ENCODE measurements at regions not wholly inside any gene's neighbourhood (a gene's known extent, or its start where the extent isn't known, plus 50 kb on each side); places are given as distances from the start of the nearest gene placed in this dataset.

DNA sequence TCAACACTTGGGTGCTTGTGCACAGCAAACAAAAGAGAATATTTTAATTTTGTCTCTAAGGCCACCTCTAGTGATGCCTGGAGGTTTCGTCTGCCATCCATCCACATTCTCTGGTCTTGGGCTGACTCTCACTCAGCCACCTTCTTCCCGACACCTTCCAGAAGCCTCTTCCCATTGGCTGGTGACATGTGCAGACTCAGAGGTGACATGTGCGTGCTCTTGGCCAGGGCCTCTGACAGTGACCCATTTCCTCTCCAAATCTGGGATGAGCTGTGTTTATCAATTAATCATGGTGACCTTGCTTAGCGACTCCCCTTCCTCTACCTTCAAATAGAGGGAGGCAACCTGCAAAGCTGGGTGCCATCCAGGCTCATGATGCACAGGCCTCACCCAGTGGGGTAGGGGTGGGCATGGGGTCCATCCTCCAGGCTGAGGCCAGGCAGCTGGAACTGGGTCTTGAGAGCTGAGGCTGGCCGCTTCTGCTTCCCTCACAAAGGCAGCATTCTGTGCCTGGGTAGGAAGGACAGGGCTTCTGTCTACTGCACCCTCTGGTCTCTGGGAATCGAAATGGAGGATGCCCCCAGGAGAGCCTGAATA, 91.8 kb downstream of the DHCR7 start:
- DNase-seq = no peak

DNA sequence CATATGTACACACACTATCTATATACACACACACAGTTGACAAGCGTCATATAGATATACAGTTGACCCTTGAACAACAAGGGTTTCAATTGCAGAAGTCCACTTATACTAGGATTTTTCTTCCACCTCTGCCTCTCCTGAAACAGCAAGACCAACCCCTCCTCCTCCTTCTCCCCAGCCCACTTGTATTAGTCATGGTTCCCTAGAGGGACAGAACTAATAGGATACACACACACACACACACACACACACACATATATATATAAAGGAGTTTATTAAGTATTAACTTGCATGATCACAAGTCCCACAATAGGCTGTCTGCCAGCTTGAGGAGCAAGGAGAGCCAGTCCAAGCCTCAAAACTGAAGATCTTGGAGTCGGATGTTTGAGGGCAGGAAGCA, 92.9 kb downstream of the DHCR7 start:
- DNase-seq = peak; percentile 35

DNA sequence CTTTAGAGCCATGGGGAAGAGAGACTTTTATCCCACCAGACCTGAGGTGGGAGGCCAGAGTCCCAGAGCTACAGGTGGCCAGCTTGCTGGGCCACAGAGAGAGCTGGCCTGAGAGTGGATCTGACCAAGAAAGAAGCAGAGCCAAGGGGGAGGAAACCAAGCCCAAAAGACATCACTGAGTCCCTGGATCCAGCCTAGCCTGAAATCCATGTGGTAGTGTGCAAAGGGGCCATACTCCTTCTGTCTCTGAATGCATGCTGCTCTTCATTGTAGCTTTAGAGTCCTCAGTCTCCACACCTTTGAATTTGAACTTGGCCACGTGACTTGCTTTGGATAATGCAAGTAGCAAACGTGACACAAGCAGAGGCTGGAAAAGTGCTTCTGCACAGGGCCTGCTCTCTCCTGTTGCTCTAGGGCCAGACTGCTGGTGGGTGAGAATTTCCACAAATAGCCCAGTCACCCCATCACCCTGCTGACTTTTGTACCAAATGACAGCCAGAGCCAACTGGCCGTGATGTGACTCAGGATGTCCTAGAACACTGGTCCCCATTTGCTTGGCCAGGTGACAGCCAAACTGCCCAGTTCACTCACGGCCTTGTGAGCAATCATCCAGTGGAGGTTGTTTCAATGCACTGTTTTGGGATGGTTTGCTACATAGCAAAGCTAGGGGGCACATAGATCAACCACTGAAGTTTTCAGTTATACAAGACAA, 93.6 kb downstream of the DHCR7 start:
- no peak for DNase-seq

DNA sequence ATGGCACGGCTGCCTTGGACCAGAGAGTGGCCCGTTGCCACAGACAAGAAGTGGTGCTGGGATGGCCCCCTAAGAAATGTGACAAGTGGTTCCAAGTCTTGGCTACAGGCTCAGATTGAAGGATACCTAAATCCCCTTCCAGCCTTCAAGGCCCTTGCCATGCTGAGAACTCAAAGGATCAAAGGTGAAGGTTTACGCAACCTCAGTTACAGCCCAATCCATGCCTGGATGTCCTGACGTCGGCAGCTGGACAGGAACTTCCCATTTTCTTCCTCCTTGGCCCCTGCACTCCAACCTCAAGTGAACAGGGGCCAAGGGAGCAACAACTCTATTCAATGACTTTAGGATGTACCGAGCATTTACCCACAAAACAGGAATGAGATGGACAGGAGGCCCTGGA, 95.4 kb downstream of the DHCR7 start:
- no peak for DNase-seq

DNA sequence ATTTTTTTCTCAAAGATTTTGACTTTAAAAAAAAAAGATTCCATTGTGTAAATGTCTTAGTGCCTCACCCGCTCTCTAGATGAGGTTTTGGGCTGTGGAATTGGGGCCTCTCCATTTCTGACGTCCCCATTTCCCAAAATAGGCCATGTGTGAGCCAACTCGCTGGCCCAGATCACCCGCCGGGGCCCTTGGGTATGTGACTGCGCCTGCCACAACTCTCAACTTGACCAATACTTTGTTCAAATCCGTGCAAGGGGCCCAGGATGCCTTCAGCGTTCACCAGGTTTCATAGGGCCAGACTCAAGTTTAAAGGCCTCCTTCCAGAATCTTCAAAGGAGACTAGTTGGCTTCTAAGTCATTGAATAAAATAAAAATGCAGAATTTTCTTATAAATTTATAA, 96.0 kb downstream of the DHCR7 start:
- no peak for DNase-seq

DNA sequence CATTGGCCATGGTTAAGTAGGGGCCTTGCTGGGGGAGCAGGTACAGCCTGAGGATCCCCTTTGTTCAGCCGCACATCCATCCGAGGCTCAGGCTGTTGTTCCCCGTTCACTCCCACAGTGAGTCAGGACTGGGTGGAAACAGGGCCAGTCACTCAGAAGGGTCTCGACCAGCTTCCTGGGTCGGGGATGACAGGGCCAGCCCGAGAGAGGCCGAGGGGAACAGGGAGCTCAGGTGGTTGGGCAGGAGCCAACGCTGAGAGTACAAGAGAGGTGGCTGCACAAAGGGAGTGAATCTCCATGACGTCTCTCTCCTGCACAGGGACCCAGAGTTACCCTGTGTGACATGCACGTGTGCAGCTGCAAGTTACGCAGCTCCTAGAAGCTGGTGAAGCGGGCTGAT, 97.2 kb upstream of the SHANK2 start:
- DNase-seq = no peak

DNA sequence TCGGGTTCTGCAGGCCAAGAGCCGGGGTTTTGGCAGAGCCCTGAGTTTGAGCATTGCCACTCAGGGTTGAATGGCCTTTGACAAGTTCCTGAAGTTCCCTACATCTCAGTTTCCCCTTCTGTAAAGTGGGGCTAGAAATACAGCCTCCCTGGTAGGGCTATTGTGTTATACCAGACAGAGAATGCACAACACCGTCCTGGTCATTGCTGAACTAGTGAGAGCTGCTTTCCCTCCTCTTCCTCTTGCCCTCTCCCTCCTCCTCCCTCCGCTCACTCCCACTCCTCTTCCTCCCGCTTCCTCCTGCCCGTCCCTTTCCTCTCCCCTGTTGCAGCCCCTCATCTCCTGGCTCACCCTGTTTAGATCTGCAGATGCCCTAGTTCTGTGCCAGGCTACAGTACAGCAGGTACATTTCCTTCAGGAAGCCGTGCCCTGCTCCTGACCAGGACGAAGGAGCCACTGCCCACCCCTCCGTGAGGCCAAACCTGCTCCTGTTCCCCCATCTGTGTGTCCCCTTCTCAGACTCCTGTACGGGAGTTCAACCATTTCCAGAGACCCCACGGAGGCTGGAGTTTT, 91.5 kb upstream of the SHANK2 start:
- no peak for DNase-seq

DNA sequence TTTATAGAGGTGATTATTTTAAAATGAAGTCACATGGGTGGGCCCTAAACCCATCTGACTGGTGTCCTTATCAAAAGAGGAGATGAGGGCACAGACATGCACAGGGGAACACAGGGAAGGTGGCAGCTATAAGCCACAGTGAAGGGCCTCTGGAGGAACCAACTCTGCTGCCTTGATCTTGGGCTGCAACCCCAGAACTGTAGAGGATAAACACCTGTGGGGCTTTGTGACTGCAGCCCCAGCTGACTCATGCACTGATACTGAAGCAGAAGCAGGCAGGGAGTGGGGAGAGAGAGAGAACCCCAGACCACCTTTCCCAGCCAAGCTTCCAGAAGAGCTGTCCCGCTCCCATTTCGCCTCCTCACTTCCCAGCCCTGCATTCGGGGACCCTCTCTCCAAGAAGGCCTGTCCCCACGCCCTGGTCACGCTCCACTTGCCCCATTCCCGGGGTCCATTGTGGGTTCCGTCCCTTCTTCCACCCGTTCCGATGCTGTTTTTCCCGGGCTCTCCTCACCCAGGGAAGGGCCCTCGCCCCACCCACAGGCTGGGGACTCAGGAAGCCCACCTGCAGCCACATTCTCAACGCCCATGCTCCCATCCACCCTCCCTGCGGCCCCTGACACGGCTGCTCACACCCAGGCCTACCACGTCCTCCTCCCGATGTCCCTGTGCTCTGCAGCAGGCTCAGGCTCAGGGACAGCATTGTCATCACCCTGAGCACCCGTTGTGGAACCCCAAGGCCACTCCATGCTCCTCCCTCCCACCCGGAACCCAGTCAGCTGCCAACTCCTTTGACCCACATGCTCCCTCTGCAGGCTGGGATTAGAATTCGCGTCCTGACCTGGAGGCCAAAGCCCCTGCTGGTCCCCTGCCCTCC, 90.8 kb upstream of the SHANK2 start:
- DNase-seq = peak; percentile 21

DNA sequence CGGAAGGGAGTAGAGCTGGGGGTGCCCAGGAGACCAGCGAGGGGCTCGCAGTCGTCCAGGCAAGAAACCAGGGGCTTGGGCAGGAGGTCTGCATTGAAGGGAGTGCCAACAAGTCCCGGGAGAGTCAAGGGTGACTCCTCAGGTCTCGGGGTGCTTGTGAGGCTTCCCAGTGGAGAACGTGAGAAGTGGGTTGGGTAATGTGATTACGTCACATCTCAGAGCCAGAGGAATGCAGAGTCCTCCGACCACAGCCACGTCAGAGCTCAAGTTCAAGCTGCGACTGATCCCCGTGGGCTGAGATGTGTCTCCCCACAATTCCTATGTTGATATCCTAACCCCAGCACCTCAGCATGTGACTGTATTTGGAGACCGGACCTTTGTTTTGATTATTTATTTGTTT, 89.7 kb upstream of the SHANK2 start:
- DNase-seq = no peak

DNA sequence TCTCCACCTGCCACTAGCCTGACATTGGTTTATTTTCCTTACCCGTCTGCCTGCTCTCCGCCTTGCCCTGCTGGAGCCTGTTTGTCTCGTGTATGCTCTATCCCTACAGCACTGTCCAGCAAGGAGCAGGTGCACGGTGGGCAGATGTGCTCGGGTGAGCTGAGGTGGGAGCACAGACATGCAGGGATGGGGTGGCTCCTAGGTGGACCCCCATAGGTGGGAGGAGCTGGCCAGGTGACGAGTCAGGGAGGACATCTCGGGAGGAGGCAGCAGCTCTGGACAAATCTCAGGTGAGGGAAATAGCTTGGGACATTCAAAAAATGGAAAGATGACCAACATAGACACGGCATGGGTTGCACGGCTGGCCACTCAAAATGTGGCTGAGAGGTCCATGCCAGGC, 89.2 kb upstream of the SHANK2 start:
- no peak for DNase-seq

DNA sequence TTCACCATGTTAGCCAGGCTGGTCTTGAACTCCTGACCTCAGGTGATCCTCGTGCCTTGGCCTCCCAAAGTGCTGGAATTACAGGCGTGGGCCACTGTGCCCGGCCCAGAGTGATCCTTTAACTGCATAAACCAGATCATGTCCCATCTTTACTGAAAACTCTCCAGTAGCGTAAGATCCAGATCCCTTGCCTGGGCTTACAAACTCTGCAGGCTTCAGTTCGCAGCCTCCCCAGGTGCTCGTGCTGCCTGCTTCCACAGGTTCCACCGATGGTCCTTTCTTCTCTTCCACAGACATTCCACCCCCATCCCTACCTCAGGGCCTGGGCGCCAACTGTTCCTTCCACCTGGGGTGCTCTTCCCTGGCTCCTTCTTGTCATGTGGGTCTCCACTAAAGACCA, 88.8 kb upstream of the SHANK2 start:
- DNase-seq = no peak

DNA sequence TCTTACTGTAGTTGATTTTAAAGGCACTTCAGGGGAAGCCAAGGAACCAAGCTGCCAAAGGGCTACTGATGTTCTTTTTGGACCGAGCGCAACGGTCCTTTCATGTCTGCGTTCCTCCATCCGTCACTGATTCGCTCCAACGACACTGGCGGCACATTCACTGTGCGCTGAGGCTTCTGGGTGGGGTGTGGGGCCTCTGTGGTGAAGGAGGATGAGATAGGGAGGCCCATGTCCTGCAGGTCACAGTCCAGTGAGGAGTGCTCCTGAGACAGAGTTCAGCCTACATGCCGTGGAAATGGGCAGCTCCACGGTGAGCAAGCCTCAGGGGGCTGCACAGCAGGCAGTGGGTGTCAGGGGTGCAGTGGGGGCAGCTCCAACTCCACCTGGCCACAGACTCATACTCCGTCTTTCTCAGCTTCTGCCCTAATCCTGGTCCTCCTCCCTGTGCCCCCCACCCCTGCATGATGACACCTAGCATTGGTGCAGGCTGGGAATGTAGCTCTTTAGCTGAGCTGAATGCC, 87.8 kb upstream of the SHANK2 start:
- DNase-seq = no peak

DNA sequence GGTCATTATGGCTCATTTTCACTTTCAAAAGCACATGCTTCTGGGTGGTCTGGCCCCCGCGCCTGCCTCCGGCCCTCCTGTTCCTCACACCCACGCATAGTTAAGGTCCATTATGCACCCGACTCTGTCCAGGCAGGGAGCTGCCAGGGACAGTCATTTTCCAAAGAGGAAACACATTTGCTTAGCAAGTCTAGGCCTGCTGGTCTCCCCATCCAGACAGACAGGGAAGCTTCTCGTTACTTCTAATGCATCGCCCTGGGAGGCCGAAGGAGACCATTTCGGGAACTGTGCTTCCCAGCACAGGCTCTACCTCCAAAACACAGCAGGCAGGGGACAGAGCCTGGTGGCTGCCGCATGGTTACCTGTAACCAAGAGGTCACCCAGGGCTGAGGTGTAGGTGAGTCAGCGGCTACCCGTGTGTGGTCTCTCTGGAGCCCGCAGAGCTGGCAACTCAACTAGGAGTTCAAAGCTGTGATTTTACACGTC, 87.1 kb upstream of the SHANK2 start:
- DNase-seq = no peak

DNA sequence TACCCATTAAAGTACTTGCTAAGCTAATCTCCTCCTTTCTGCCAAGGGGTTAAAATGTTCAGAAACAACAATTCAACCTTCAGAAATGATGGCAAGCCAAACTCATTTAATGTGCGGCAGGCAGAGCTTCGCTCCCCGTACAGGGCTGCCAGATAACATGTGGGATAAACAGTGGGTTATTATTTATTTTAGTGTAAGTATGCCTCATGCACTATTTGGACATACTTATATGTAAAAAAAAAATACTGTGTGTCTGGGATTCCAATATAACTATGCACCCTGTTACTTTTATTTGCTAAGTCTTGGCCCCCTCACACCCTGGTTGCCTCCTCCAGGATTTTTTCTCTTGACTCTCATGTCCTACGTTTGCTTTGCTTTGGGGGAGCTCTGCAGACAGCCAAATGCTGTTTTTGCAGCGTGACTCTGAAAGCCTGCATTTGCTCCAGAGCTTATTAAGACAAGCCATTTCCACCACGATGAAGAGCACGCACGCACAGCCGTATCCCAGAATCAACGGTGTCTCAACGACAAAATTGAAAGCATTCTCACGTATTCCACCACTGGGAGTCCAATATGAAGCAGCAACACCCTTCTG, 86.5 kb upstream of the SHANK2 start:
- DNase-seq = no peak

DNA sequence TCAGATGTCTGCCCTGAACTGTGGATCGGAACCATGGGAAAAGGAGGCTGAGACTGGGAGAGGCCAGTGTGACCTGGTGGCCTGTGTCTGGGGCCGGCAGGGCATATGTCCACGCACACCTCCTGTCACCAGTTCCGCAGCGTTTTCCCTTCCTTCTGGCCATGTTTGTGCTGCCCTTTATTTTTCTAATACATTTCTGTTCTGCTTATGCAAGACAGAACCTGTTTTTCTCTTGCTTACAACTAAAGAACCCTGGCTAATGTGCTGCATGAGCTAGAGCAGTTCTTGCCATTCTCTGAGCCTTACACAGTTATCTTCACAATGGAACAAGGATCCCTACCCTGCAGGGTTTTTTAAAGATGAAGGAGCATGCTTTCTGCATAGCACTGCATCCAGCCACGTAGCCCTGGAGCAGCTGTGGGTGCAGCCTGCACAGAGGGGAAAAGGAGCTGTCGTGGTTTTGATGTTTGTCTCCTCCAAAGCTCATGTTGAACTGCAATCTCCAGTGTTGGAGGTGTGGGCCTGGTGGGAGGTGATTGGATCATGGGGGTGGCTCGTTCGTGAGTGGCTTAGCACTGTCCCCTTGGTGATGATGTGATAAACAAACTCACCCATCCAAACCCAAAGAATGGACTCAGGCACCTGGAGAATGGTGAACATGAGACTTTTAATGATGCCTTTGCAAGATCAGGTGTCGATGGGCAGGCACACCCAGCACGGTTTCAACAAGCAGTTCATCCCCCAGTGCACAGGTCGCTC, 84.8 kb upstream of the SHANK2 start:
- no peak for DNase-seq

DNA sequence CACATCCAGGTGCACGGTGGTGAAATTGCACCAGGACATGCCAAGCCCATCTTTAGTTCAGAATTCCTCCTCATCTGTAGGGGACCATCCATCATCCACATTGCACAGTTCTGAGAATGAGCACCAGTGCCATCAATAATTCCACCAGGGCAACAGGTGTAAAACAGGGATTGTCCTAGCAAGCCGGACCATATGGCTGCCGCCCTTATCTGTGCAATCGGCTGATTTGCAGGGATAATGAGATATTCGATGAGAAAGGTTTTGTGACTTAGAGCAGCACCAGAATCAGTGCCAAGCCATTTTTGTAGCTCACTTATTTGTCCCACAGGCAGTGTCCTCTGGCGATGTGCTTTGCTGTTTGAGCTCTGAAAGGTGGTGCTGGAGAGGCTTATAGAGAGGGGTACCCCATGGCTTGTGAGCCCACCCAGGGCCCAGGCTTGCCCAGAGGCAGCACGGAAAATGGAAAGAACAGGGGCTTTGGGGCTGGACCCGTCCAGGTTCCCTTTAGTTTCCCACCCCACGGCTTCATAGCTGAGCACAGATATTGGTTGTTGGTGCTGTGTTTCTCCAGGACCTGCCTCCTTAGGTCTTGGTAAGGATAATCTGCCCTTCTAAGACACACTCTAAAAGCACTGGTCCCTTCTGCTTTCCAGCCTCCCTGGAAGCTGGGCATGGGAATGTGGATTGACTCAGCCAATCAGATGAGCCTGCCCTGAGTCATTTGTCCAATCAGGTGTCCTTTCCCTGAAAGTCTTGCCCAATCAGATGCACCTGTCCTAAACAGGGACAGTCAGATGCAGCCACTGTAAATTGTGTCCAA, 84.0 kb upstream of the SHANK2 start:
- no peak for DNase-seq

DNA sequence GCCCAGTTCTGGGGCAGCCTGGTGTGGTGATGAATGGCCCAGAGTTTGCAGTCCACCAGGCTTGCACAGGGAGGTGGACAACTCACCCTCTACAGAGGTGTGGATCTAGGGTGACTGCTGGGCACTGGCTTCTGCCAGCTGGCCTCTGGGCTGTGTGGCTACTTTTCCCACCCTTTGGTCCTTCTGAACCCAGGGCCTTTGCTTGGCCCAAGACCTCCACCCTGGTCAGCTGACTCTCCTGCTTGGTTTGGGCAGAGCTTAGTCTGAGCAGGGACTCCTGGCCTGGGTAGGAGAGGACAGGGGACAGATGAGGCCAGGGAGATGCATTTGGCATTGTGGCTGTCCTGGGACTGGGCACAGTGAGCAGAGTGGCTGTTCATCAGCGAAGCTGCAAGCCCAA, 83.0 kb upstream of the SHANK2 start:
- DNase-seq = no peak

DNA sequence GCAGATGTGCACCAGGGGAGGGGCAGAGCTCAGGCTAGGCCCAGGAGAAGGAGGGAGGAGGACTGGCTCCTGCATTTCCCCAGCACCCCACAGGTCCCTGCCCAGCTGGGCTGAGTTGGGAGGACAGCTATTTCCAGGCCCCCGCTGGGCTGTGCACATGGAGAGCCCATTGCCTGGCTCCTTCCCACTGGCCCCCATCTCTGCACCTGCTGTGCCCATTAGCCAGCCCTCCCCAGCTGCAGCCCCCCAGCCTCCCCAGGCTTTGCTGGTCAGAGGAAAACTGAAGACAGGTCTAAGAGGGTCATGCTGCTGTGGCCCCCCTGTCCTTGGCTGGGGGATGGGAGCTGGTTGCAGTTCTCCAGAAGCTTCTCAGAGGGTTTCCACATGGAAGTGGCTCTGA, 81.8 kb upstream of the SHANK2 start:
- DNase-seq = no peak

DNA sequence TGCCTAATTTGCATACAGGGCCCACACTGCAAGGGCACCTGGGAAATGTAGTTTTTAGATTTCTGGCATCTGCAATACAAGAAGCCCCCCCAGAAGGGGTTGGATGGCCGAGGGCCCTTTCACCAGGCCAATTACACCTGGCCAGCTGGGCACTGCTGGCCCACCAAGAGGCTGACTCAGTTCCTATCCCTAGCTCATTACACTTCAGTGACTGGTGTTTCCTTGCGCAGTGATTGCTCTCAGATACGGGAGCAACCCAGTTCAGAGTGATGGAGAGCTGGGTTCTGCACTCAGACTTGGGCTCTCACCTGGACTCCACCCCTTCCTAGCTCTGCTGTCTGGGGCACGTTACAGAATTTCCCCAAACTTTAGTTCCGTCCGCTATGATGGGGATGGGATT, 81.1 kb upstream of the SHANK2 start:
- no peak for DNase-seq

DNA sequence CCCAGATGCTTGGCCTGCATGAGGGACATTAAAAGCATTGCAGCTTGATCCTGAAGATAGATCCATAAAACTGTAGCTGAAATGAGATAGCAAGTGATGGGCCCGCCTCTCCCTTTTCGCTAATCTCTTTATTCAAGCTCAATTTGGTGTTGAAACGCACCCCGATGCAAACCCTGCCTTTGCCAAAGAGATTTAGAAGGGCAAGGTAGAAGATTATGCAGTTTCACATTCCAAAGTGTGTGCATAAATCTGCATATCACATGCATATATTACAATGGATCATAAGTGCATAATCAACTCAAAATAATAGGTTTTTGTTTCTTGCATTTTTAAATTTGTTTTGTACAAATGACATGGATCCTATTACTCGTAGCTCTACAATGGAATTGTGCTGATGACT, 80.1 kb upstream of the SHANK2 start:
- DNase-seq = no peak

DNA sequence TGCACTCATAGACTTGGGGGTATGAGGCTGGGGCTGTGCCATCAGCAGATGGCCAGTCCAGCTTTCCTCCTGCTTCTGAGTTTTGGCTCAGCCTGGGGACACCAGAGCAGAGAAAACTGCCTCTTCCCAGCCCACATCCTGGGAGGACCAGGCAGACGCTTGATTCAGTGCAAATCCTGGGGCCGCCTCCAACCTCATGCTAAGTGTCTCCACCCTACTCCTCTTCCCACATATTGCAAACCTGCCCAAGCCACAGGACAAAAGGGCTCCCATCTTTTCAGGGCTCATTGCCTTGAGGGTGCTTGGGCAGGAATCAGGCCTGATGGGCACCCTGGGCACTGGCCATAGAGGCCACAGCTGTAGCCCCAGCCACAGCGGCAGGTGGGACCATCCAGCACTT, 79.7 kb upstream of the SHANK2 start:
- DNase-seq = no peak
